ENCODE measurements at regions not wholly inside any gene's neighbourhood (a gene's known extent, or its start where the extent isn't known, plus 50 kb on each side); places are given as distances from the start of the nearest gene placed in this dataset.

DNA sequence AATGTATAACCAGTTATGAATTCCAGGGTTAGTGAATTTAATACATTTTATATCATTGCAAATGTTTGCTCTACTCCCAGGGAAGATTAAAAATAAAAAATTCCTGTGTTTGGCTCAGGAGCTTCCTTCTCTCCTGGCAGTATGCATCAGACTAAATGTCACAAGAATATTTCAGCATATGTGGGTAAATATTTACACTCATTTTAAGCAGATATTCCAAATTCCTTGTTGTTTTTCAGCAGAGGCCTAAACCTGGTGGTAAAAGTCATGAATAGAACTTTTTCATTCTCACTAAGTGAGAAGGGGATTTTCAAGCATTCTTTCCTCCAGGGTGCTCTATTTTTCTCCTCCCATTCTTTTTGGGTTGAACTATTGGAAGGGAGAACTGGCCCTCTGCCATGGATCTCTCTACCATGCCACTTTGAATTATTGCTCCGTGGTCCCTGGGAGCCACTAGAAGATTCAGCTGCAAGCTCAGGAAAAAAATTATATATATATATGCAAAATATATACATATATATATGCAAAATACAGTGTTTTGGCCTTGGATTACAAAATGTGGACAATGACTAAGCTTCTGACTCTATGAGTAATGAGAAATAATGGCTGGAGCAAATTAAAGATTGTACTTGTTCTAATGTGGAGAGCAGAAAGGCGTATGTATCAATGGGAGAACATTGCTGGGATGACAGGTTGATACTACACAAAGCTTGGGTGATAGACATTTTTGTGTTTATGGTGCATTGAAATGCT is 180.6 kb upstream of the PAPPA start:
- H3K27ac ChIP-seq (ENCODE audit: low read depth, low read length), result no peak overlapping the region
- WGBS, 2 experiments (ENCODE audit: insufficient coverage in 1 of 2, insufficient read length in 1 of 2), result 90 to 94% methylated on average over 1 to 2 of the region's 2 CpGs
- no peaks in the 10 kb centered on the region for H3K36me3 Mint-ChIP-seq (ENCODE audit: low read depth)
- H3K27ac Mint-ChIP-seq, result no peak overlapping the region
- H3K27me3 Mint-ChIP-seq (ENCODE audit: insufficient read depth), result no peaks in the 10 kb centered on the region
- no peak for DNase-seq
- no peak overlapping the region for H3K9ac ChIP-seq (ENCODE audit: extremely low read depth, low read length, poor library complexity, severe bottlenecking)
- H3K9me3 Mint-ChIP-seq, result peaks cover 3% of the 10 kb centered on the region
- no peaks in the 10 kb centered on the region for H3K9me3 ChIP-seq (ENCODE audit: control insufficient read depth, low read length)
- H3K4me3 ChIP-seq (ENCODE audit: low read length), result no peak overlapping the region
- no peaks in the 10 kb centered on the region for H3K27me3 ChIP-seq (ENCODE audit: control insufficient read depth, insufficient read depth, low read length, poor library complexity, severe bottlenecking)
- TF ChIP-seq, protein P1, sequence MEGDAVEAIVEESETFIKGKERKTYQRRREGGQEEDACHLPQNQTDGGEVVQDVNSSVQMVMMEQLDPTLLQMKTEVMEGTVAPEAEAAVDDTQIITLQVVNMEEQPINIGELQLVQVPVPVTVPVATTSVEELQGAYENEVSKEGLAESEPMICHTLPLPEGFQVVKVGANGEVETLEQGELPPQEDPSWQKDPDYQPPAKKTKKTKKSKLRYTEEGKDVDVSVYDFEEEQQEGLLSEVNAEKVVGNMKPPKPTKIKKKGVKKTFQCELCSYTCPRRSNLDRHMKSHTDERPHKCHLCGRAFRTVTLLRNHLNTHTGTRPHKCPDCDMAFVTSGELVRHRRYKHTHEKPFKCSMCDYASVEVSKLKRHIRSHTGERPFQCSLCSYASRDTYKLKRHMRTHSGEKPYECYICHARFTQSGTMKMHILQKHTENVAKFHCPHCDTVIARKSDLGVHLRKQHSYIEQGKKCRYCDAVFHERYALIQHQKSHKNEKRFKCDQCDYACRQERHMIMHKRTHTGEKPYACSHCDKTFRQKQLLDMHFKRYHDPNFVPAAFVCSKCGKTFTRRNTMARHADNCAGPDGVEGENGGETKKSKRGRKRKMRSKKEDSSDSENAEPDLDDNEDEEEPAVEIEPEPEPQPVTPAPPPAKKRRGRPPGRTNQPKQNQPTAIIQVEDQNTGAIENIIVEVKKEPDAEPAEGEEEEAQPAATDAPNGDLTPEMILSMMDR (conservative IDR thresholded peaks at IDR 0.05), result no peak
- no peaks in the 10 kb centered on the region for H3K36me3 ChIP-seq (ENCODE audit: control insufficient read depth, insufficient read depth, low read length)
- H3K4me3 Mint-ChIP-seq, result no peak overlapping the region
- H3K4me1 Mint-ChIP-seq, result peaks cover 2% of the 10 kb centered on the region
- no peaks in the 10 kb centered on the region for H3K4me1 ChIP-seq (ENCODE audit: control insufficient read depth, insufficient read depth, low read length)

DNA sequence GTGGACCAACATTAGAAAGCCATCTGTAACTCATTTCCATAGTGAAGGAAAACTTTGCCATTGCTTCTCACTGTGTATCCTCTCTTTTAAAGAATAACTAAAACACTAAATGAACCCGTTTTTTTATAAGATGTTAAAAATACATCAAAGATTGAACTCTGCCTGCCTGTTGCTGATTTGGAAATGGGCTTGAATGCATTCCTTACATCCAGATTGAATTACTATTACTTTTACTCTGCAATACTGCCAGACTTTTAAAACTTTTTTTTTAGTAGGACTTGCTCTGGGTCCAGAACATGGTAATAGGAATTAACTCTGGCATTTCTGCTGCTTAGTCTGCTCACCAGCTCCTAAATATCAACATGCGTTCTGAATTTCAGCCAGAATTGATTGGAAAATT is 176.8 kb upstream of the PAPPA start:
- H3K36me3 ChIP-seq (ENCODE audit: control insufficient read depth, insufficient read depth, low read length), result no peaks in the 10 kb centered on the region
- DNase-seq, result no peak
- TF ChIP-seq, protein P1 (conservative IDR thresholded peaks at IDR 0.05), result no peak
- Mint-ChIP-seq H3K27ac (no peak overlapping the region), H3K4me1 (peaks cover 7% of the 10 kb centered on the region), H3K36me3 (ENCODE audit: low read depth) (no peaks in the 10 kb centered on the region), H3K27me3 (ENCODE audit: insufficient read depth) (no peaks in the 10 kb centered on the region), H3K4me3 (no peak overlapping the region), H3K9me3 (no peaks in the 10 kb centered on the region)
- H3K9me3 ChIP-seq (ENCODE audit: control insufficient read depth, low read length), result no peaks in the 10 kb centered on the region
- no peak overlapping the region for H3K4me3 ChIP-seq (ENCODE audit: low read length)
- H3K27me3 ChIP-seq (ENCODE audit: control insufficient read depth, insufficient read depth, low read length, poor library complexity, severe bottlenecking), result no peaks in the 10 kb centered on the region
- no peak overlapping the region for H3K27ac ChIP-seq (ENCODE audit: low read depth, low read length)
- no peak overlapping the region for H3K9ac ChIP-seq (ENCODE audit: extremely low read depth, low read length, poor library complexity, severe bottlenecking)
- 83 to 97% methylated on average over 1 to 2 of the region's 2 CpGs for WGBS, 2 experiments (ENCODE audit: insufficient coverage in 1 of 2, insufficient read length in 1 of 2)
- H3K4me1 ChIP-seq (ENCODE audit: control insufficient read depth, insufficient read depth, low read length), result no peaks in the 10 kb centered on the region

DNA sequence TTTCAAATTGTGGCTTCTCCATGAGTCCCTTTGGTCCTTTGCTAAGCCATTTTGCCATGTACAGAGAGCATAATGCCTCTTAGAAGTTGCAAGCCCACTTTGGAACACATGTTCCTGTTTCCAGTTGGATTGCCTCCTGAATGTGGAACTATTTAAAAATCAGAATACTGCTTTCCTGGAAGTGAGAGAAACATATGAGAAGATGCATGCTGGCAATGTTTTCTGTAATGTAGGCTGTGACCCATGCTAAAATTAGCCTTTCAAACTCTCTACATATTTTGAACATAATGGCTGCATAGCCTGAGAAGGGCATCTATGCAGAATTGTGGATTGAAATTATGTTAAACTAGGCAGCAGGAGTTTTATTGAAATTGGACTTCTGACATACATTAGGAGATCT is 175.5 kb upstream of the PAPPA start:
- no peaks in the 10 kb centered on the region for H3K36me3 Mint-ChIP-seq (ENCODE audit: low read depth)

More for the DNA sequence above, 175.5 kb upstream of the PAPPA start:
- no peaks in the 10 kb centered on the region for H3K4me1 ChIP-seq (ENCODE audit: control insufficient read depth, insufficient read depth, low read length)
- H3K4me3 ChIP-seq (ENCODE audit: low read length), result no peak overlapping the region
- no peaks in the 10 kb centered on the region for H3K27me3 ChIP-seq (ENCODE audit: control insufficient read depth, insufficient read depth, low read length, poor library complexity, severe bottlenecking)
- H3K27ac Mint-ChIP-seq, result no peak overlapping the region
- no peak for DNase-seq
- peaks cover 7% of the 10 kb centered on the region for H3K4me1 Mint-ChIP-seq
- H3K9me3 ChIP-seq (ENCODE audit: control insufficient read depth, low read length), result no peaks in the 10 kb centered on the region
- H3K4me3 Mint-ChIP-seq, result no peak overlapping the region
- no peaks in the 10 kb centered on the region for H3K9me3 Mint-ChIP-seq
- H3K9ac ChIP-seq (ENCODE audit: extremely low read depth, low read length, poor library complexity, severe bottlenecking), result no peak overlapping the region
- H3K27ac ChIP-seq (ENCODE audit: low read depth, low read length), result no peak overlapping the region
- H3K27me3 Mint-ChIP-seq (ENCODE audit: insufficient read depth), result no peaks in the 10 kb centered on the region
- H3K36me3 ChIP-seq (ENCODE audit: control insufficient read depth, insufficient read depth, low read length), result no peaks in the 10 kb centered on the region
- TF ChIP-seq, protein P1 (conservative IDR thresholded peaks at IDR 0.05), result no peak

Data from endodermal cell (in vitro differentiated cells).